SH-SY5Y (cell line): ENCODE measurements at regions not wholly inside any gene's neighbourhood (a gene's known extent, or its start where the extent isn't known, plus 50 kb on each side); places are given as distances from the start of the nearest gene placed in this dataset.

Source experiments
- GATA2 ChIP-seq: IDR thresholded peaks from 2 replicates; pipeline ENCODE4 v1.6.1; 2011; ENCODE audit warnings: mild to moderate bottlenecking, low read depth, low read length
- GATA3 ChIP-seq: IDR thresholded peaks from 2 replicates; pipeline ENCODE4 v1.6.1; 2011; ENCODE audit warnings: low read depth, mild to moderate bottlenecking, low read length, moderate library complexity

GRCh38 chr3:127375151-127375930, 87.5 kb upstream of the PRR20G start:
- TF ChIP-seq GATA2 (no peak), GATA3 (no peak)
